CD4-positive, alpha-beta T cell treated with Interleukin-2 at 100 ng/mL for 4 hours (primary cell): ENCODE measurements at regions not wholly inside any gene's neighbourhood (a gene's known extent, or its start where the extent isn't known, plus 50 kb on each side); places are given as distances from the start of the nearest gene placed in this dataset.

ENCODE experiments used
- DNase-seq: peaks from one replicate; pipeline ENCODE4 v3.0.0-alpha.2; 2020; ENCODE audit warnings: low spot score

DNA sequence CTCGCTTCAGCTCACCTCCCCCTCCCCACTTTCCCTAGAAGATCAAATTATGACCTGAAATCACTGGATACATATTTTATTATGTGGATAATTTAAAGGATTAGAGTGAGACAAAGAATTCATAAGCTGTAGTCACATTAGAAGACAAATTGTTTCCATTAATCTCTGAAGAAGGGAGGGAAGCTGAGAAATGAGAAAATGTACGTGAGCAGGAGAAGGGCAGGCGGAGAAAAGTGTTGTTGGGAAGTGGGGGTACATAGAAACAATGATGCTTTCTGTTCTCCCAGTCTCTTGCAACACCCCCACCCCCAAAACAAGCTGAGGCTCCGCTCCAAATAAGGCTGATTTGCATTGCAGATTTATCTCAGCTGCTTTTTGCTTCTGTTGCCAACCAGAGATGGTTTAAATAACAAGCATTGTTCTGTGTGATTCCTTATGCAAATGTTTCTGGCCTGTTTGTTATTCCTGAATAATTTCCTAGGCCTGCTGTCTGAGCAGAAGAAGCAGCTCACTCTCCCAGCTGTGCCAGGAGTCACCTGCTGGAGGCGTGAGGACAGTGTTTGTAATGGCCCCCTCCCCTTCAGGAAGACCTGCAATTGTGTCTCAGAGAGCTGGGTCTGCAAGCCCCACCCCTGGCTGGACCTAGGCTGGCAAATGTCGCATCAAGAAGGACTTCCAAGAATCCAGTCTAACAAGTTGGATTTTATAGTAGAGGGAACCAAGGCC, 121.8 kb upstream of the TNR start:
- DNase-seq, result no peak

- no peak for DNase-seq
Observed at GRCh38 chr1:175864625-175865024, 121.2 kb upstream of the TNR start.

- DNase-seq, result no peak
Observed at GRCh38 chr1:175864183-175864582, 120.8 kb upstream of the TNR start.

GRCh38 chr1:175863299-175864050, 120.1 kb upstream of the TNR start:
- no peak for DNase-seq

GRCh38 chr1:175862408-175862807, 119.0 kb upstream of the TNR start:
- no peak for DNase-seq

DNA sequence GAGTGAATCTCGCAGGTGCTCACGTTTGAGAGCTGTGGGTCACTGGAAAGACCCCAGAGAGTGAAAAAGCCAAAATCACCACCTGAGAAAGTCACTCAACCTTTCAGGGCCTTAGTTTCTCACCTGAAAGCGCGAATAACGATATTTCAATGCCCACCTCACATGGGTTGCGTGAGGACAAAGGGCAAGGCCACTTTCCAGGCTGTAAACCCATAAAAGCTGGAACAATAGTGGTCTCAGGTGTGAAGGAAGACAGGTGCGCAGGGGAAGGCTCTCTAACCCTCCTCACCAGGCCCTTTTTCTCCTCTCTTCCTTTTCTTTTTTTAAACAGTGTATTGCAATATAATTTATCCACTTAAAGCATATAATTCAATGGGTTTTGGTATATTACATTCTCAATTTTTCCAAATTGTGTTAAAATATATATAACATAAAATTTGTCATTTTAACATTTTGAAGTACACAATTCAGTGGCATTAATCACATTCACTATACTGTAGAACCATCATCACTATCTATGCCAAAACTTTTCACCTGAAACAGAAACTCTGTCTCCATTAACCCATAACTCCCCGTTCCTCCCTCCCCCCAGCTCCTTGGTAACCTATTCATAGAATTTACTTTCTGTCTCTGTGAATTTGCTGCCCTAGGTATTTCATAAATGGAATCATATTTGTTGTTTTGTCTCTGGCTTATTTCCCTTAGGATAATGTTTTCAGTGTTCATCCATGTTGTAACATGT, 118.4 kb upstream of the TNR start:
- no peak for DNase-seq

DNA sequence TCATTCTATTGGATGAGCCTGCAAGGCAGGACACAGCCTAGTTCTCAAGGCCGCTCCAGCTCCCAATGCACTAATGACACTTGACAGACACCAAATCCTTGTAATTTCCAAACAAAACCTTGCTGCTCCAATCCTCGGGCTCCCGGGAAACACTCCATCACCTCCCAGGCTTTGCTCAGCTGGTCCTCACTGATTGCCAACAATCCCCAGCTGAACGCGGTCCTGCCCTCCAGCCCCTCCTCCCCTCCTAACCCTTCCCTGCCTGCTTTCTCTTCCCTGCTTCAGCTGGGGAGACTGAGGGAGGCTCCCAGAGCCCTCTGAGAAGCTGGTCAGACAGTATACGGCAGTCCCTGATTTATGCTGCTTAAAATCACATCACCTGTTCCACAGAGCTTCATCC, 114.4 kb upstream of the TNR start:
- DNase-seq, result no peak

- no peak for DNase-seq
Observed at GRCh38 chr1:175853681-175854080, 110.3 kb upstream of the TNR start.

DNA sequence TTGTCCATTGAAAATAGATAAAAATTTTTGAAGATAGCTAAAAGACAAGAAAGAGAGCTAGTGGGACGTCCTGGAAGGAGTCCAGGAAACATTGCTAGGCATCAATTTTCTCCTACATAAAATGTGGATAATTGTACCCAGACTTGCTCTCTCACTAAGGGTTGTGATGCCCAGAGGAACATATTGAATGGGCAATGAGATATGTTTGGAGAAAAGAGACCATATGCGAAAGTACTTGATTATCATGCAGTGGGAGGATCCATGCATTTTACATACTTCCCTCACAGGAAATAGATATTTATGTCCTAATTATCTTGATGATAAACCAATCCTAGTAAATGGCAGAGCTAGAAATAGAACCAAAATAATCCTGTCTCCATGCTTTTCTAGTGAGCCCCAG, 108.4 kb upstream of the TNR start:
- DNase-seq, result no peak

DNA sequence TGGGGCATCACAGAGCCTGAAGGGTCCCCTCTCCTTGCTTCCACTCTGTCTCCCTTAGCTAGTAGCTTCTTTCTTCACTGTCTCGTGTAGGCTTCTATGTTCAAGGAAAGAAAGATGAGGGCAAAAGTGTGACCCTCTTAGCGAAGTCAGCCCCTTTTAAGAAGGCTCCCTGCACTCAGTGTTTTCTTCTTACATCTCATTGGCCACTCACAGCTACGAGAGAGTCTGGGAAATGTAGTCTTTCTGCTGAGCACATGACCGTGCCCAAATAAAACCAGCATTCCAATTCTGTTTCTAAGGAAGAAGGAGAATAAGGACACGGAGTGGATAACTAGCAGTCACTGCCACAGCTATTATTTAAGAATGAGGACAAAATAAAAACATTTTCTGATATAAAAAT, 104.9 kb upstream of the TNR start:
- DNase-seq, result no peak

- no peak for DNase-seq
Observed at GRCh38 chr1:175845985-175846384, 102.6 kb upstream of the TNR start.

DNA sequence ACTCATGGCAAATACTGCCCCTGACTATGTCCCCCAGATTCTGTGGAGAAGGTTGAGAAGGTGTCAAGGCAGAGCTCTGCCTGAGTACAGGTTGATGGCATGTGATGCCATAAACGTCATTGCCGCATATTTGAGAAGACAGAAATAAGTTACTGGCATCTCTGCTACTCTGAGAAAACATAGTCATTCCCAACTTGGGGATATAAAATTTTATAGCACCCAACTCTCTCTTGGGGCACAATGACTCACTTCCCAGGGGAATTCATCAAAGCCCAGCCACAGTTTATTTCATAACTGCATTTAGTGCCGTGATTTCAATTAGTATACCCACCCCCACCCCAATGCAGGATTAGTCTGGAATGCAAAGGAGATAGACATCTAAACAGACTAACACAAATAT, 101.9 kb upstream of the TNR start:
- no peak for DNase-seq

DNA sequence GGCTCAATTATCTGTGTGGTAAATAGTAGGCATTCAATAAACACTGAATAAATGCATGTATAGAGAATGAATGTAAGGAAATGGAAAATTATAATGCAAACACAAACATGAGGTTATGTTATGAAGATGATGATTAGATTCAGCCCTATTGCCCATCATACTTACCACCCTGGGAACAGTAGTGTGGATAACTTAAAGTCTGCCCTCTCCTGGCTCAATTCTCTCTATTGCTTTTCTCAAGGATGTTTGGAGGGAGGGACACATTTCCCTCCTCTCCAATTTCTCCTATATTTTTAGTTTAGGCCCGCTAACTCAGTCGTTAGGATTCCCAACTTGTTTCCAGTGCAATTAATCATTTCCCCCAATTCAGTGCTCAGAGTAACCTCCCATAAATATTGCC, 101.5 kb upstream of the TNR start:
- no peak for DNase-seq

DNA sequence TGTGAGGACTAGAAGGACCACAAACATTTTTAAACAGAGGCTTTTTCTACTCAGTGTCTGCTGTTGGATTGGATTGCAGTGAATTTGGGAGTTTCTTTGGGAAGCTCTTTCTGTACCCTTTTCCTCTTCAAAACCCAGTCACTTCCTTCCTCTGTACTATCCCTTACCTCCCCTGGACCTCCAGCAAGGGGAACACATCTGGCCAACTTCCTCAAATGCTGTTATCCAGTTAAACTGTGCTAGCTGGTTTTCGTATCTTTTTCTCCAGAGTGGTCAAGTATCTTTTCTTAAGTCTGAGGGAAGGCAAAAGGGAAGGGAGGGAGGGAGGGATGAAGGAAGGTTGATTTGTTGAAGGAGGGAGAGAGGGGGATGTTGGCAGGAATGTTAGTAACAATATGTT, 99.2 kb upstream of the TNR start:
- no peak for DNase-seq

DNA sequence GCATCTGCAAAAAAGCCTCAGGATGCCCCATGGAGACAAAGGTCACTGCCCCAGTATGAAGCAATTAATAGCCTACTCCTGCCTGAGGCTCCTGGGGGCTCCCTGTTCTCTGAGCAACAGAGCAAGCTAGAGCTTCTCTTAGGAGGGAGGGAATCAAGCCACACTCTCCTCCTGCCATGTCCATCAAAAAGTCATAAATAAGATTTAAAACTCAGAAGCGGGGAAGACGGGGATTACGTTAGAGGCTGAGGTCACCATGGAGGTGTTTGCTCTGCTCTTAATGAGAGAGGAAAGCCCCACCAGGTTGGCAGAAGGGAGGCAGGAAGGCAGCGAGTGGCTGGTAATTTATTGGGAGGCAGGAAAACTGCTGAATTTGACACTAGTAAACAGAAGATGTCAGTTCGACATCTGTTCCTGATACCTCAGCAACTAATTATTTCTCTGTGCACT, 98.4 kb upstream of the TNR start:
- no peak for DNase-seq

- no peak for DNase-seq
Observed at GRCh38 chr1:175840787-175841186, 97.4 kb upstream of the TNR start.

DNA sequence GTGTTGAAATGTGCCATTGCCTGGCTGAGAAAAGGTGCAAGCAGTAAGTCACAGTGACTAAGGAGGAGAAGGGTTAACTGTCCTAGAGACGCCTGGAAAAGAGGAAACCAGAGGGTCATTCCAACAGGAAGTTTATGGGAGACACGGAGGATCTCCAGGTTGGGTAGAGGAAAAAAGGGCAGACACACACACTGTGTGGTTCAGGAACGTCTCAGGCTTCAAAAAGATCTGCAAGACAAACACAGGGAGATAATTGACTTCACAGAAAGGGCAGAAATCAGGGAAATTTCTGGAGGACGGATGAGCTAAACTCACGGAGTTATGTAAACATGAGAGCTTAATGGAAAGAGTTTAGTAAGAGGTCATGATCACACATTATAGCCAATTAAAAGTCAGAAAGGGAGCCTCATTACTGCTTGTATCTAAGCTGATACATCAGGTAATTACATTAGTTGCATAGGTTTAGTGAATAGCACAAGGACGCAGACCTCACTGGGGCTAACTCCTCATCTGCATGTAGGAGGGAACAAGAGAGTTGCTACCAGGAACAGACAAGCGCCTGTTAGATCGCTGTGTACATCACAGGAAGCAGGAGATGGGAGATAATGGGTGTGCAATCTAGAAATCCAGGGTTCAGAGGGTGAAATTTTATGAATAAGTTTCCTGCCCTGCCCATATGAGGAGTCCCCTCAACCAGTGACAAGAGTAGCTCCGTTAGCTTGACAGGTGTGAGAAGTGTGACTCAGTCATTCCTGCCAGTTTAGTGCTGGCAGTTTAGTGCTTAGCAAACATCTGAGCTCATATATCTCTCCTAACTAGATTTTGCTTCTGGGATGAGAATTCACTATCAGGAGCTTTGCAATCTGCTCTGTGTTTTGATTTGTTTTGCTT, 96.6 kb upstream of the TNR start:
- no peak for DNase-seq

GRCh38 chr1:175834597-175834996, 91.2 kb upstream of the TNR start:
- DNase-seq, result no peak

DNA sequence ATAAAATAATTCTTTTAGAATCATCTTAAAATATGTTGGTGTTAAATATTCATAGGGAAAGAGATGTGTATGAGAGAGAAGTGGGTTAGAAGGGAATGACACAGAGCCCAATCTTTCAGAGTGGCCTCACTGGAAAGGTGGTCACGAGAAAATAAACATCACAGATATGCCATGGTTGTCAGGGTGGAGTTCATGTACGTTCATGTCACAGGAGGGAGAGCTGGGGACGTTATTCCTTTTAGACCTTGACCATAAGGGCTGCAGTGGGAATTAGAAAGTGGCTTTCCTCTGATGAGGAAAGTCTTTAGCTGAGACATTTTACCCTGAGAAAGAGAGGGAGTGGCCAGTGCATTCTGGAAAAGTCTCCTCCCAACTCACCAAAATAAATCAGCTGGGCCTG, 90.6 kb upstream of the TNR start:
- no peak for DNase-seq

DNA sequence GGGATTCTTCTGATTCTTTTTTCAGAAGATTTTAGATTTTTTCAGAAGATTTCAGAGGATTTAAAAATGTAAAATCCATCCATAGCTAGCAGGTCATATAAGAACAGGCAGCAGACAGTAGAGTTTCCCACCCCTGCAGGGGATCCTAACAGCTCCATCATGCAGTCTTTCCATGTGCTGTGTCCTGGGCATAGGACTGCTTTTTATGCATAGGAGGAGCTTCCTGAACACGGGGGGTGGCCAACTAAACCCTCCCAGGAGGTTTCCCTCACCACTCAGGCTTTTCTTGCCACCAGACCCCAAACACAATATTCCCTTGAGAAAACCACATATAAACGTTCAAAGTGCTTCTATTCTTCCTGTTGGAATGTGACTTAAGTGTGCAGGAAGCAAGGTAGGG, 90.1 kb upstream of the TNR start:
- no peak for DNase-seq

DNA sequence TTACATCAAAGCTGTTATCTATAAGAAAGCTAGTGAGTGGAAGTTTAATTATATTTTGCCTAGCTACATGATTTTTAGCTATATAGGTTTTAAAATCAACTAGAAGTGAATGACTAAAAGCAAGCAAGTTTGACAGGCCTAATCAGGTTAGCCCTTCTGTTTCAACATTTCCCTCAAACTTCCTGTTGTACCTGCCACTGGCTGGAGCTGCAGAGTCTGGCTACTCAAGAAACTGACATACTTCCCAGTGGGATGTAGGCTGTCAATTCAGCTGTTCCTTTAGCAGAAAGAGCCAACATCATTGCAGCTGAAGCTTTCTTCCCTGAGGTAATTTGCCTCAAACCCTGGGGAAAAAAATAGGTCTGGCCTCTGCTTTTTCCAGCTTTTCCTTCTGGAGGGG, 87.1 kb upstream of the TNR start:
- no peak for DNase-seq

GRCh38 chr1:175829845-175830244, 86.5 kb upstream of the TNR start:
- no peak for DNase-seq
